GM12892 (cell line): ENCODE measurements at regions not wholly inside any gene's neighbourhood (a gene's known extent, or its start where the extent isn't known, plus 50 kb on each side); places are given as distances from the start of the nearest gene placed in this dataset.
"Not testable (repeated sequence)": the region's sequence is repeated elsewhere in the genome, so short reads cannot be mapped to it uniquely, and the experiment has no call there.

Experiments used
- DNase-seq: peaks from one replicate; pipeline ENCODE4 v3.0.0; 2011; ENCODE audit not compliant: insufficient read length
- FAIRE-seq: peaks from 2 replicates; lab custom pipeline; 2011; peaks lifted over from hg19 to GRCh38; lab: Jason Lieb, UNC
- POLR2A ChIP-seq: IDR thresholded peaks from 2 replicates; pipeline ENCODE4 v1.6.1; 2011; ENCODE audit warnings: low read depth, low read length, control low read depth
- POLR2AphosphoS5 ChIP-seq: IDR thresholded peaks from 2 replicates; pipeline ENCODE4 v1.6.1; 2011; ENCODE audit warnings: low read depth, low read length, control low read depth
- TAF1 ChIP-seq: IDR thresholded peaks from 2 replicates; pipeline ENCODE4 v1.6.1; 2011; ENCODE audit warnings: low read depth, mild to moderate bottlenecking, control low read depth, low read length, borderline replicate concordance

DNA sequence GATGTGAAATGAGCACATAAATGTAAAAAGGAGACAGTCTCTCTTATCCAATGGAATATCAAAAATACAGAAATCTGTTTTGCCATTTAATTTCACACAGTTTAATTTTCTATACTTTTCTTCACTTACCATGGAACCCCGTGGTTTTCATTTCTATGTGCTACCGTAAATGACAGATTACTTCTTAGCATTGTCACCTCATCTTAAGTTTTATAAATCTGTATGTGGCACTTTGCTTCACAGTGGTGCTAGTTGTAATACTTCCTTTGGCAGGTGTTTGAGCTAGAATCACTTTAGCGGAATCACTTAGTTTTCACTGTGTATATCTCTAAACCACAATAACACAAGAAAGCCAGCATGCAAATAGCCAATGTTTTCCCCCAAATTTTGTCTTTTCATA, 781.9 kb upstream of the MGAT4C start:
- FAIRE-seq = no peak
- TF ChIP-seq POLR2AphosphoS5 = no peak
- no peak for TF ChIP-seq TAF1
- no peak for TF ChIP-seq POLR2A

DNA sequence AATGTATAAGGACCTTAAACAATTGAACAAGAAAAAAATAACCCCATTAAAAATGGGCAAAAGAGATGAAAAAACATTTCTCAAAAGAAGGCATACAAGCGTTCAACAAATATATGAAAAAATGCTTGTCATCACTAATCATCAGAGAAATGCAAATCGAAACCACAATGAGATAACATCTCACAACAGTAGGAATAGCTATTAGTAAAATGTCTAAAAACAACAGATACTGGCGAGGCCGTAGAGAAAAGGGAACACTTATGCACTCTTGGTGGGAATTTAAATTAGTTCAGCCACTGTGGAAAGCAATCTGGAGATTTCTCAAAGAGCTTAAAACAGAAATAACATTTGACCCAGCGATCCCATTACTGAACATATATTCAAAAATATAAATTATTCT, 769.8 kb upstream of the MGAT4C start:
- TF ChIP-seq POLR2A = no peak
- TF ChIP-seq POLR2AphosphoS5 = no peak
- no peak for TF ChIP-seq TAF1
- DNase-seq = no peak
- no peak for FAIRE-seq

More for the DNA sequence above, 781.9 kb upstream of the MGAT4C start:
- DNase-seq = no peak

DNA sequence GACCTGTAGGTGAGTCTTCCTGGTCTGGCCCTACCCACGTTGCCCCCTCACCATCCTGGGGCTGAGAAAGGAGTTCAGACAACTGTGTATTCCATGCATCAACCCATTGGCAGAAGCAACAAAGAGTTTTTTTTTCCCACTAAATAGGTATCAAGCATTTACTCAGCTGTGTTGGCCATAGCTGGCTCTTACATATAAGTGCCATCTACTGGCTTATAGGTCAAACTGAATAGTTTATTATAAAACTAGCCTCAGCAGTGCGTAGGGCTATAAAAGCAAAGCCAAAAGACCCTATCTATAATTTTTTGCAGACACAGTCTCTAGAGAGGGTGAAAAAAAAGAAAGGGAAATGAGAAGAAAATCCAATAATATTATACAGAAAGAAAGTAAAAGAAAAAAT, 765.2 kb upstream of the MGAT4C start:
- TF ChIP-seq POLR2AphosphoS5 (no peak), POLR2A (no peak), TAF1 (no peak)
- no peak for FAIRE-seq
- no peak for DNase-seq

DNA sequence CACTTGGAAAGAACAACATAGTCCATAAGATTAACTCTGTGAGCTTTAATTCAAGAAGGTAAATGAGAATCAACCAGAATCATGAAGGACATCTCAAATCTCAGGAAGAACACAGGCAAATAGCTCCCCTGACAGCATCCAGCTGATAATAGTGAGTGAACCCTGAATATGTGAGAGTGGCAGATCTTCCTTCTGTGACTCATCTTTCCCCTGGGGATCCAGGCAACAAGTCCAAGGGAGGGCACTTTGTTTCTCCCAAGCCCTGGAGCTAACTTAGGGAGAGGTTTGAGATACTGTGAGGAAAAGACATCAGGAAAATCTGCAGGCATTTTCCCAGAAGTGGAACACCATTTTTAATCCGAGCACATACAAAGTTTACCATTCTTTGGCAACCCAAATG, 763.9 kb upstream of the MGAT4C start:
- no peak for FAIRE-seq
- TF ChIP-seq TAF1 (no peak), POLR2A (no peak)
- DNase-seq = no peak

DNA sequence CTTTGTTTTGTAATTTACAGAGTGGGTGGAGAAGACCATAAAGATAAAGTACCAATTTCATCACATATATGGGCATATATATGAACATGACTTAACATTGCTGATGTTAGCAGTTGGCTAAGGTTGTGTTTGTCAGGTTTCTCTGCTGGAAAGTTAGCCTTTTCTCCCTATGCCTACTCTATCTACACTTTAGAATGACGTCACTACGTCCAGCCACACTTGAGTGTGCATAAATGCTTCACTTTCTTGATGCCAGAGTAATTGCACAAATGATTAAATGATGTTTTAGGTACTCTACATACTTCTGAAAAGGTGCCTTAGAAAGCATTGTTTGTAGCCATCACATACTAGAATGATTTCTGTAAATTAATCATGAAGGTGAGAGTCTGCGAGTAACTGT, 759.2 kb upstream of the MGAT4C start:
- TF ChIP-seq TAF1 = no peak
- TF ChIP-seq POLR2A = no peak
- no peak for TF ChIP-seq POLR2AphosphoS5
- DNase-seq (no peak), FAIRE-seq (no peak)

DNA sequence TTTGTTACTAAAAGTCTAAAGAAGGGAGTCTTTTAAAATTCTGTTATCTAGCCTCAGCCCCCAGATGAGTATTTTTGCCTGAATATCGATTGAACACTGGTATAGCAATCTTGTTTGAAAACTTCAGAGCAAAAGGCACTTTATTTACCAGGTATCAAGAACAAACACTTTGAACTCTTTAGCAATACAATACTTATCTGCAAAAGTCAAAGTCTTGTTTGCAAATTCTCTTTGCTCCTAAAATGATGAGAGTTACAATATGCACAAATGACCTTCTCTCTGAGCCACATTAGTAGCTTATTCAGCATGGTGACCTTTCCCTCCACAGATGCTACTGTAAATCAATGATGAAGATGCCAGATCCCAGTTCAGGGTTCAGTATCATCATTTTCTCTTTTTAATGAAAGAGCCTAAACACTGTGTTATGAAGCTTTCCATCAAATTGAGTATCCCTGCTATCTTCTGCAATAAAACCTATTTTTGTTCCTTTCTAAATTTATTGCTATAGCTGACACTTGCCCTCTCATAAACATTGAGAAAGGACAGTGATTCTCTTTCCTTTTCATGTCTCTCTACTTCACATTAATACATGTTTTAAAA, 752.7 kb upstream of the MGAT4C start:
- TF ChIP-seq TAF1 (no peak), POLR2AphosphoS5 (no peak), POLR2A (no peak)
- DNase-seq (no peak), FAIRE-seq (no peak)

DNA sequence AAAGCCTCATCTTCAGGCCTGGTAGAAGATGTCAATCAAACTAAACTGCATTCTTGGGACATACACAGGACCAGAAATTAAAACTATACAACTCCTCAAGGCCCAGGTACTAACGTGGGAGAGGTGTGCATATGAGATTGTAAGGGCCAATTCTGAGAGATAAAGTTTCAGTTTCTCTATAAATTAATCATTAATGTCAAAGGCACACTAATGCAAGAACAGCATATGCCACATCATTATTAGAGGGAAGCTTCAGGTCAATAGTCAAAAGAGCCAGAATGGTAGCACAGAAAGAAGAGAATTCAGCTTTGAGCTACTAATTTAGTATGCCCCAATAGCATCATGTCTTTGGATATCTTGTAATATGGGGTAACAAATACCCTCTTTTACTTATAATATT, 744.9 kb upstream of the MGAT4C start:
- no peak for DNase-seq
- no peak for TF ChIP-seq POLR2AphosphoS5
- no peak for TF ChIP-seq POLR2A
- TF ChIP-seq TAF1 = no peak
- FAIRE-seq = no peak

DNA sequence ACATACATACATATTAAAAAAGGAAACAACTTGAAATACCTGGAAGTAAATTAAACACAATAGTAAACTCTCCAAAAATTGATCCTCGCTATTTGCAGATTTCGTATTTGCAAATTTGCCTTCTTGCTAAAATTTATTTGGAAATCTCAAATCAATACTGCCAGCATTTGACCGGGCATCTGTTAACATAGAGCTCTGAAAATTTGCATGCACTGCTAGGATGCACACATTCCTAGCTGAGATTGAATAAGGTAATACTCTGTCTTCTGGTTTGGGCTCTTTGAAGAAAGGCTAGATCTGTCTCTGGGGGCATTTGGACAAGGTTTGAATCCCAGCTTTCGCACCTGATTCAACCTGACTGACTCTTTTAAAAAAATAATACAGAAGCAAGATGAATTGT, 729.1 kb upstream of the MGAT4C start:
- TF ChIP-seq POLR2AphosphoS5 = no peak
- TF ChIP-seq TAF1 = no peak
- TF ChIP-seq POLR2A = no peak
- FAIRE-seq = no peak
- no peak for DNase-seq

DNA sequence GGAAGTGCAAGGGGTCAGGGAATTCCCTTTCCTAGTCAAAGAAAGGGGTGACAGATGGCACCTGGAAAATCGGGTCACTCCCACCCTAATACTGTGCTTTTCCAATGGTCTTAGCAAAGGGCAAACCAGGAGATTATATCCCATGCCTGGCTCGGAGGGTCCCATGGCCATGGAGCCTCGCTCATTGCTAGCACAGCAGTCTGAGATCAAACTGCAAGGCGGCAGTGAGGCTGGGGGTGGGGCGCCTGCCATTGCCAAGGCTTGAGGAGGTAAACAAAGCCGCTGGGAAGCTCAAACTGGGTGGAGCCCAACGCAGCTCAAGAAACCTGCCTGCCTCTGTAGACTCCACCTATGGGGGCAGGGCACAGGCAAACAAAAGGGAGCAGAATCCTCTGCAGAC, 714.4 kb upstream of the MGAT4C start:
- DNase-seq, FAIRE-seq: not testable (repeated sequence)

DNA sequence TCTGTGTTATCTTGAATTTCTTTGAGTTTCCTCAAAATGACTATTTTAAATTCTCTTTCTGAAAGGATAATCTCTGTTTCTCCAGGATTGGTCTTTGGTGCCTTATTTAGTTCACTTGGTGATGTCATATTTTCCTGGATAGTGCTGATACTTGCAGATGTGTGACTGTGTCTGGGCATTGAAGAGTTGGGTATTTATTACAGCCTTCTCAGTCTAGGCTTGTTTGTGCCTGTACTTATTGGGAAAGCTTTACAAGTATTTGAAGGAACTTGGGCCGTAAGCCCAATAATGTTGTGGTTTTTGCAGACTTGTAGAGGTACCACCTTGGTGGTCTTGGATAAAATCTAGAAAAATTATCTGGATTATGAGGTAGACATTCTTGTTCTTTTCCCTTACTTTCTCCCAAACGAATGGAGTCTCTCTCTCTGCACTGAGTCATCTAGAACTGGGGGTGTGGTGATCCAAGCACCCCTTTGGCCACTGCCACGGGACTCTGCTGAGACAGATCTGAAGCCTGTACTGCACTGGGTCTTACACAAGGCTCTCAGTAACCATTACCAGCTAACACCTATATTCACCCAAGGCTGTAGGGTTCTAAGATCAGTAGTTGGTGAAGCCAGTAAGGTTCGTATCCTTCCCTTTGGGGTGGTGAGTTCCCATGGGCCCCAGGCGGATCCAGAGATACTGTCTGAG, 703.7 kb upstream of the MGAT4C start:
- TF ChIP-seq POLR2AphosphoS5 (no peak), TAF1 (no peak), POLR2A (no peak)
- FAIRE-seq = no peak
- DNase-seq = no peak

DNA sequence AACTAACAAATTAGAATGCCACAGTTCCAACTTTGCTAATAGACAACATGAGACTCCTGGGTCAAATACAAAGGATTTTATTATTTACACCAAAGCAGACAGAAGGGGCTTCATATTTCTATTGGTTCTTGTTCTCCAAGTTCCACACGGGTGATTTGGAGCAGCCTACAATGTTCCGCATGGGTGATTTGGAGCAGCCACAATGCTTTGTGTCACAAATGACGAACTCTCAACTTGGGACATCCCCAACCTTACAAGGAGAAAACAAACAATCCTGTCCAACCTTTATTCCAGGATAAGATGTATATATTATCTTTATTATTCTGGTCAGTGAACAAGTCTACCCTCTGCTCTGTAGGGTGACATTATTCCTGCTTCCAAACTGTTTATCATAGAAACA, 694.3 kb upstream of the MGAT4C start:
- FAIRE-seq (no peak), DNase-seq (no peak)
- TF ChIP-seq POLR2A (no peak), POLR2AphosphoS5 (no peak), TAF1 (no peak)

DNA sequence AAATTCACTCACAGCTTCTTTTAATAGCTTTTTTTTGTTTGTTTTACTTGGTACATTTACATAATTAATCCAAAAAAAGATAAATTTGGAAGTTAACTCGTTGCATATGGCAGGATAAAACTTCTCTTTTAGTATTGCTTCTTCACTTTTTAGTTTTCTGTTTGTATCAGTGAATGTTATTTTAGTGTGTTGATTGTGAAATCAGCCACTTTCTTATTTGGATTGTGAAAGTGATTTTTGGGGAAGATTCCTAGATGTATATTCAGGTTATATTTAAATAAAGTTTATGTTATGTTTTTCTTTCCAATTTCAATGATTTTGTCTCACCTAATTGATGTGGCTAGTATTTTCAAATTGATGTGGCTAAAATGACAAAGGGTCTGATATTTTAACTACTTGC, 693.9 kb upstream of the MGAT4C start:
- no peak for FAIRE-seq
- no peak for TF ChIP-seq POLR2AphosphoS5
- no peak for TF ChIP-seq TAF1
- no peak for TF ChIP-seq POLR2A

More for the DNA sequence above, 693.9 kb upstream of the MGAT4C start:
- DNase-seq = no peak
